ENCODE measurements at regions not wholly inside any gene's neighbourhood (a gene's known extent, or its start where the extent isn't known, plus 50 kb on each side); places are given as distances from the start of the nearest gene placed in this dataset.

DNA sequence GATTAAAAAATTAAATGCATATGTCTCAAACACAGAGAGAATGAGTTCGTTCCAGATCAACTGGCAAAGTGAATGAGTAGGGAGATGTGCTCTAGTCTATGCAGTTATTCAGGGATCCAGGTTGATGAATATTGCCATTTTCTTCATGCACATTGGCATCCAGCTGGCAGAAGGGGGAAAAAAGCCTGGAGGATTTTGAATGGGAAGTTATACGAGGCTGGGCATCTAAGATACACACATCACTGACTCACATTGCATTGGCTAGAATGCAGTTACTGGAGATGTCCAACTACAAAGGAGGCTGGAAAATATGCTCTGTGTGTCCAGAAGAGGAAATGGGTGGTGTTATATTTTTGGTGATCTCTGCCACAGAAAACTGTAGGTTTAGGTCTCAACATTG is 270.9 kb upstream of the FIGN start:
- no peak overlapping the region for H3K4me3 ChIP-seq (ENCODE audit: control insufficient read depth in 2 of 3, extremely low read depth in 1 of 3, insufficient read depth in 2 of 3, low read depth in 1 of 3, low read length in 3 of 3)

DNA sequence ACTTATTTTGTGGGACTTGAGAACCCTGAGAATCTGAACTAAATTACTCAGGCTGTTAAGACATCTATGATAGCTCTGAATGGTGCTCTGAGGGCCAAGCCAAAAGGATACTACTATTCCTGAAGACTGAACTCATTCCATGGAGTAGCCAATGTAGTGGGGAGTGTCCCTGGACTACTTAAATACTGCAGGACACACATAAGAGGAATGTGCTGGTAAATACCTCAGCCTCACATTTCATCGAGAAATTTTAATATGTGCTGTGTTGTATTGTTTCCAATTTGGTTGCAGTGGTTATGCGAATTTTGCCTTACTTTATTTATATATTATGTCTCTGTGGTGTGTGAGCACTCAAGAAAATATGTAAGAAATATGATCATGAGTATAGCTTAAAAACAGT is 264.4 kb upstream of the FIGN start:
- Histone ChIP-seq H3K27me3 (ENCODE audit: control insufficient read depth, extremely low read depth, insufficient read depth, low read length) (no peaks in the 10 kb centered on the region), H2AFZ (ENCODE audit: control insufficient read depth, low read length) (no peak overlapping the region), H3K9me1 (ENCODE audit: control insufficient read depth, extremely low read depth, insufficient read depth, low read length) (no peaks in the 10 kb centered on the region), H3K4me2 (ENCODE audit: control insufficient read depth, extremely low read depth, insufficient read depth, low read depth, low read length) (no peak overlapping the region), H3K36me3 (ENCODE audit: control insufficient read depth in 2 of 2, extremely low read depth in 1 of 2, insufficient read depth in 2 of 2, low read length in 2 of 2) (no peaks in the 10 kb centered on the region), H3K9ac (ENCODE audit: control insufficient read depth, extremely low read depth, insufficient read depth, low read length) (no peak overlapping the region), H3K9me3 (ENCODE audit: control insufficient read depth, low read depth, low read length) (no peaks in the 10 kb centered on the region), H3K4me1 (ENCODE audit: control insufficient read depth, extremely low read depth, insufficient read depth, low read length) (no peaks in the 10 kb centered on the region), H3K4me3 (ENCODE audit: control insufficient read depth in 2 of 3, extremely low read depth in 1 of 3, insufficient read depth in 2 of 3, low read depth in 1 of 3, low read length in 3 of 3) (no peak overlapping the region), H3K79me2 (ENCODE audit: control insufficient read depth, insufficient read depth, low read length) (no peaks in the 10 kb centered on the region), H3K27ac (ENCODE audit: control insufficient read depth, insufficient read depth, low read length) (no peak overlapping the region), H4K20me1 (ENCODE audit: control insufficient read depth, extremely low read depth, insufficient read depth, low read length) (no peaks in the 10 kb centered on the region)
- FAIRE-seq (no peak), DNase-seq (ENCODE audit: low read depth, low spot score) (no peak)
- TF ChIP-seq, protein P1, sequence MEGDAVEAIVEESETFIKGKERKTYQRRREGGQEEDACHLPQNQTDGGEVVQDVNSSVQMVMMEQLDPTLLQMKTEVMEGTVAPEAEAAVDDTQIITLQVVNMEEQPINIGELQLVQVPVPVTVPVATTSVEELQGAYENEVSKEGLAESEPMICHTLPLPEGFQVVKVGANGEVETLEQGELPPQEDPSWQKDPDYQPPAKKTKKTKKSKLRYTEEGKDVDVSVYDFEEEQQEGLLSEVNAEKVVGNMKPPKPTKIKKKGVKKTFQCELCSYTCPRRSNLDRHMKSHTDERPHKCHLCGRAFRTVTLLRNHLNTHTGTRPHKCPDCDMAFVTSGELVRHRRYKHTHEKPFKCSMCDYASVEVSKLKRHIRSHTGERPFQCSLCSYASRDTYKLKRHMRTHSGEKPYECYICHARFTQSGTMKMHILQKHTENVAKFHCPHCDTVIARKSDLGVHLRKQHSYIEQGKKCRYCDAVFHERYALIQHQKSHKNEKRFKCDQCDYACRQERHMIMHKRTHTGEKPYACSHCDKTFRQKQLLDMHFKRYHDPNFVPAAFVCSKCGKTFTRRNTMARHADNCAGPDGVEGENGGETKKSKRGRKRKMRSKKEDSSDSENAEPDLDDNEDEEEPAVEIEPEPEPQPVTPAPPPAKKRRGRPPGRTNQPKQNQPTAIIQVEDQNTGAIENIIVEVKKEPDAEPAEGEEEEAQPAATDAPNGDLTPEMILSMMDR (optimal IDR thresholded peaks at IDR 0.05 in 1 of 3, IDR thresholded peaks at IDR 0.05 in 1 of 3, conservative IDR thresholded peaks at IDR 0.05 in 1 of 3; ENCODE audit: extremely low read depth in 1 of 3, insufficient read depth in 2 of 3, low read length in 3 of 3) = no peak
- no peak for TF ChIP-seq EZH2 (IDR thresholded peaks at IDR 0.05; ENCODE audit: low read length)
- dilution Hi-C loops (cut with MboI; ENCODE audit: extremely low pct_ligation_motif_present, low sequenced_read_pairs) = no loop called here

More for the DNA sequence above, 270.9 kb upstream of the FIGN start:
- no peaks in the 10 kb centered on the region for H3K79me2 ChIP-seq (ENCODE audit: control insufficient read depth, insufficient read depth, low read length)
- H3K36me3 ChIP-seq (ENCODE audit: control insufficient read depth in 2 of 2, extremely low read depth in 1 of 2, insufficient read depth in 2 of 2, low read length in 2 of 2) = no peaks in the 10 kb centered on the region
- dilution Hi-C loops (cut with MboI; ENCODE audit: extremely low pct_ligation_motif_present, low sequenced_read_pairs) = no loop called here
- H3K9me1 ChIP-seq (ENCODE audit: control insufficient read depth, extremely low read depth, insufficient read depth, low read length) = no peaks in the 10 kb centered on the region
- DNase-seq (ENCODE audit: low read depth, low spot score) = no peak
- no peak overlapping the region for H3K9ac ChIP-seq (ENCODE audit: control insufficient read depth, extremely low read depth, insufficient read depth, low read length)
- no peak overlapping the region for H3K4me2 ChIP-seq (ENCODE audit: control insufficient read depth, extremely low read depth, insufficient read depth, low read depth, low read length)
- no peak for FAIRE-seq
- H3K27ac ChIP-seq (ENCODE audit: control insufficient read depth, insufficient read depth, low read length) = no peak overlapping the region
- no peaks in the 10 kb centered on the region for H4K20me1 ChIP-seq (ENCODE audit: control insufficient read depth, extremely low read depth, insufficient read depth, low read length)
- no peaks in the 10 kb centered on the region for H3K27me3 ChIP-seq (ENCODE audit: control insufficient read depth, extremely low read depth, insufficient read depth, low read length)
- no peaks in the 10 kb centered on the region for H3K4me1 ChIP-seq (ENCODE audit: control insufficient read depth, extremely low read depth, insufficient read depth, low read length)
- no peak for TF ChIP-seq EZH2 (IDR thresholded peaks at IDR 0.05; ENCODE audit: low read length)
- TF ChIP-seq, protein P1 (optimal IDR thresholded peaks at IDR 0.05 in 1 of 3, IDR thresholded peaks at IDR 0.05 in 1 of 3, conservative IDR thresholded peaks at IDR 0.05 in 1 of 3; ENCODE audit: extremely low read depth in 1 of 3, insufficient read depth in 2 of 3, low read length in 3 of 3) = no peak
- H3K9me3 ChIP-seq (ENCODE audit: control insufficient read depth, low read depth, low read length) = no peaks in the 10 kb centered on the region
- no peak overlapping the region for H2AFZ ChIP-seq (ENCODE audit: control insufficient read depth, low read length)
